Activated CD8-positive, alpha-beta T cell treated with anti-CD3 and anti-CD28 coated beads for 36 hours (primary cell): ENCODE measurements at regions not wholly inside any gene's neighbourhood (a gene's known extent, or its start where the extent isn't known, plus 50 kb on each side); places are given as distances from the start of the nearest gene placed in this dataset.

Experiments
- ATAC-seq: fragments of 200-7000 bp; cut with Tn5 transposase; one replicate; pipeline ENCODE4 v1.10.0; 2021; ENCODE audit warnings: mild to moderate bottlenecking, moderate library complexity
- CTCF ChIA-PET: fragments of 350-600 bp; sonication (Branson Sonifier 250); formaldehyde crosslinking; loops from one replicate; lab custom pipeline; 2021; ENCODE audit warnings: antibody characterized with exemption; lab: Charles Lee
- POLR2A ChIA-PET: fragments of 350-600 bp; sonication (Branson Sonifier 250); formaldehyde crosslinking; loops from one replicate; lab custom pipeline; 2021; ENCODE audit warnings: antibody characterized with exemption; lab: Charles Lee
- DNase-seq: peaks from one replicate; pipeline ENCODE4 v3.0.0-alpha.2; 2020
- H3K27ac Mint-ChIP-seq: one replicate; pipeline ENCODE4 v1.8.0; 2021; ENCODE audit warnings: mild to moderate bottlenecking, mixed read lengths
- H3K27me3 Mint-ChIP-seq: one replicate; pipeline ENCODE4 v1.8.0; 2021; ENCODE audit warnings: mixed read lengths
- H3K36me3 Mint-ChIP-seq: one replicate; pipeline ENCODE4 v1.8.0; 2021; ENCODE audit warnings: low read depth, mixed read lengths
- H3K4me1 Mint-ChIP-seq: one replicate; pipeline ENCODE4 v1.8.0; 2021; ENCODE audit warnings: low read depth, mixed read lengths
- H3K4me3 Mint-ChIP-seq: one replicate; pipeline ENCODE4 v1.8.0; 2021; ENCODE audit warnings: mild to moderate bottlenecking, moderate library complexity, mixed read lengths
- H3K9me3 Mint-ChIP-seq: one replicate; pipeline ENCODE4 v1.8.0; 2021; ENCODE audit warnings: mixed read lengths
- intact Hi-C: fragments of 100-400 bp; cut with micrococcal nuclease; formaldehyde crosslinking; loops from one replicate; pipeline ENCODE4 v1.10.0; 2022
- TF ChIP-seq, protein P1 (sequence below): fragments of 200-600 bp; IDR thresholded peaks from one replicate; pipeline ENCODE4 v1.8.0; 2022; ENCODE audit warnings: antibody characterized with exemption, mild to moderate bottlenecking

DNA sequence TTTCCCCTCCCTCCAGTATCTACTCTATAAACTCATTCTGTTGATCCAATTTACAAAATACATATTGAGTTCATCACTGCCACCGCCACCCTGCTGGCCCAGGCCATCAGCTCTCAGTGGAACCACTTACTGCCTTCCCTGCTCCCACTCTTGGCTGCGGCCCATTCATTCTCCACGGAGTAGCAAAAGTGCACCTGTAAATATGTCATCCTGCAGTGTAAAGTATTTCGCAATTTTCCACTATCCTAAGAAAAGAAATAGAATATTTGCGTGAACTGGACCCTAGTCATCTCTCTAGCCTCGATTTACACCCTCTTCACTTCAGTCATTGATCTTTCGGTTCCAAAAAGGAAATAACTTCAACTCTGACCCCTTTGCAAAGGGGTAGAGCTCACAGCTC, 258.3 kb upstream of the TFAP2D start:
- ATAC-seq (no peak), DNase-seq (no peak)
- intact Hi-C loops = no loop called here
- TF ChIP-seq, protein P1, sequence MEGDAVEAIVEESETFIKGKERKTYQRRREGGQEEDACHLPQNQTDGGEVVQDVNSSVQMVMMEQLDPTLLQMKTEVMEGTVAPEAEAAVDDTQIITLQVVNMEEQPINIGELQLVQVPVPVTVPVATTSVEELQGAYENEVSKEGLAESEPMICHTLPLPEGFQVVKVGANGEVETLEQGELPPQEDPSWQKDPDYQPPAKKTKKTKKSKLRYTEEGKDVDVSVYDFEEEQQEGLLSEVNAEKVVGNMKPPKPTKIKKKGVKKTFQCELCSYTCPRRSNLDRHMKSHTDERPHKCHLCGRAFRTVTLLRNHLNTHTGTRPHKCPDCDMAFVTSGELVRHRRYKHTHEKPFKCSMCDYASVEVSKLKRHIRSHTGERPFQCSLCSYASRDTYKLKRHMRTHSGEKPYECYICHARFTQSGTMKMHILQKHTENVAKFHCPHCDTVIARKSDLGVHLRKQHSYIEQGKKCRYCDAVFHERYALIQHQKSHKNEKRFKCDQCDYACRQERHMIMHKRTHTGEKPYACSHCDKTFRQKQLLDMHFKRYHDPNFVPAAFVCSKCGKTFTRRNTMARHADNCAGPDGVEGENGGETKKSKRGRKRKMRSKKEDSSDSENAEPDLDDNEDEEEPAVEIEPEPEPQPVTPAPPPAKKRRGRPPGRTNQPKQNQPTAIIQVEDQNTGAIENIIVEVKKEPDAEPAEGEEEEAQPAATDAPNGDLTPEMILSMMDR = no peak
- Mint-ChIP-seq H3K4me3 (no peak overlapping the region), H3K27ac (no peak overlapping the region), H3K9me3 (peaks cover 8% of the 10 kb centered on the region), H3K36me3 (no peaks in the 10 kb centered on the region), H3K27me3 (no peaks in the 10 kb centered on the region), H3K4me1 (no peaks in the 10 kb centered on the region)
- ChIA-PET POLR2A (no interaction called here), CTCF (no interaction called here)

DNA sequence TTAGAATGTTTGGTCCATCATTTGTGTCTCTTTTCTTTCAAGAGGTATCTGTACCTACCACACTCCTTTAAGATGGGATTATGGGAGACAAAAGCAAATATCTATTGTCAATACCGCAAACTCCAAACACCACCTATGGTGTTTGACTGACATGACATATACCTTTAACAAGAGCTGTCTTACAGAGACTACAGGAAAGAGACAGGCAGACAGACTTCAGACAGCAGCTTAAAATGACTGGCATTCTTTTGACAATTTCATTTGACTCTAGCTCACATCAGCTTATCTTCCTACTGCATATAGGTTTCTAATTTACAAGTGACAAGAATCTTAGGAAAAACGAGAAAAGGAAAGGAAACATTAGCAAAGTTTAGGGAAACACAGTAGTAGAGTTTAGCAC, 256.0 kb upstream of the TFAP2D start:
- Mint-ChIP-seq H3K27me3 (no peaks in the 10 kb centered on the region), H3K36me3 (no peaks in the 10 kb centered on the region), H3K4me1 (no peaks in the 10 kb centered on the region), H3K9me3 (peaks cover 8% of the 10 kb centered on the region), H3K27ac (no peak overlapping the region), H3K4me3 (no peak overlapping the region)
- POLR2A ChIA-PET = no interaction called here
- TF ChIP-seq, protein P1 = no peak
- intact Hi-C loops = no loop called here
- ATAC-seq (no peak), DNase-seq (no peak)
- CTCF ChIA-PET = no interaction called here

DNA sequence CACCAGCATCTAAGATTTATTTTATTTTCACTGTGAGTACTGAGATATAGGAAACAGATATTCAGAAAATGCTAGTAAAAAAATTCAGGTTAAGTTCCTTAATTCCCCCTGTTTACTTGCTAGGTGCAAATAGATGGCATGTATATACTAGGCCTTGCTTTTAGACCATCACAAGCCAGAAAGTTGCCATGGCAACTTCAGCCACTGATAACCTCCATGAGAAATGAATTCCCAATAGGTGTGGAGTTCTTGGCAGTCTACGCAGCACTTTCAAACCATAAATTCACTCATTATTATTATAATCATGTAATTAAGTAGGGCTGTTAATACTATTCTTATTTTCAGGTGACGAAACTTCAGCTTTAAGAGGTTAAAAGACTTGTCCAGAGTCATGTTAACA, 251.6 kb upstream of the TFAP2D start:
- POLR2A ChIA-PET = no interaction called here
- no peak overlapping the region for H3K27ac Mint-ChIP-seq
- intact Hi-C loops = no loop called here

DNA sequence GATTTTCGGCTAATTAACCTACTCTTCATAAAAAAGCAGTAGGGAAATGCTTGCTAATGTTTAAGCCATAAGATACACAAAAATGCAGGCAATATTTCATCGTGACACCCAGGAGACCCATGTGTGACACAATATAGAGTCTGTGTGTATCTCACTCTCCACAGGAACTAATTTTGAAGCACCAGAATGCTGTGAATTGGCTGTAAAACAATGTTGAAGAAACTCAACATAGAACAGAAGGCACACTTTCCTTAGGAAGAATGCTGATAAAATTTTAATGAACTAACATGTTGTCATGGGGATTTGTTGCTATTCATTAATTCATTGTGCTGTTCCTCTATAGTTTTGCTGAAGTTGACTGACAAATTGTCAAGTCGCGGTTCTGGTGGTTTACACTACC, 249.4 kb upstream of the TFAP2D start:
- POLR2A ChIA-PET = no interaction called here

More for the DNA sequence above, 251.6 kb upstream of the TFAP2D start:
- ATAC-seq = no peak
- Mint-ChIP-seq H3K9me3 (peaks cover 3% of the 10 kb centered on the region), H3K36me3 (no peaks in the 10 kb centered on the region), H3K27me3 (no peaks in the 10 kb centered on the region), H3K4me3 (no peak overlapping the region), H3K4me1 (no peaks in the 10 kb centered on the region)
- TF ChIP-seq, protein P1 = no peak
- CTCF ChIA-PET = interaction anchor here (1.1 kb wide), 1 partner anchor 10 kb away, joined by 3 read pairs; no protein-coding TSS in a partner anchor
- DNase-seq = no peak

DNA sequence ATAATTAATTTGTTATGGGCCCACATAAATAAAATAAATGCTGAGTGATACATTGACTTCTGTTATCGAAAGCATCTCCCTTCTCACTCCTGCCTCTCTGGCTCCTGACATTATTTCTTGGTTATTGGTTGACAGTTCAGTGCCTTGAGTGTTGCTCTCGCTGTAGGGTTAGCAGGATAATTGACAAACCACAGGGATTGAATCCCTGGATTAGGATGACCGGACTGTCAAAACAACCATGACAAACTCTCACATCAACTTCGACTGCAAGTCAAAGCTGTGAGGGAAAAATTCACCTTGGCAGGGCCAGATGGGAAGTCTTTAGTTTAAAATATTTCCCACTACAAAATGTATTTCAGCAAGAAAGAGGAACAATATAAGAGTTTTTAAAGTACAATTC, 245.4 kb upstream of the TFAP2D start:
- TF ChIP-seq, protein P1 = no peak
- no peaks in the 10 kb centered on the region for H3K4me1 Mint-ChIP-seq
- ChIA-PET CTCF (no interaction called here), POLR2A (no interaction called here)
- DNase-seq (no peak), ATAC-seq (no peak)
- intact Hi-C loops = no loop called here
- no peaks in the 10 kb centered on the region for H3K36me3 Mint-ChIP-seq
- H3K9me3 Mint-ChIP-seq = peaks cover 3% of the 10 kb centered on the region
- no peak overlapping the region for H3K27ac Mint-ChIP-seq
- no peak overlapping the region for H3K4me3 Mint-ChIP-seq
- no peaks in the 10 kb centered on the region for H3K27me3 Mint-ChIP-seq

More for the DNA sequence above, 249.4 kb upstream of the TFAP2D start:
- Mint-ChIP-seq H3K4me1 (no peaks in the 10 kb centered on the region), H3K27me3 (no peaks in the 10 kb centered on the region), H3K9me3 (no peaks in the 10 kb centered on the region), H3K4me3 (no peak overlapping the region), H3K36me3 (no peaks in the 10 kb centered on the region), H3K27ac (no peak overlapping the region)
- ATAC-seq = no peak
- intact Hi-C loops = no loop called here
- no peak for DNase-seq
- TF ChIP-seq, protein P1 = no peak
- CTCF ChIA-PET = no interaction called here
